ENCODE measurements at regions not wholly inside any gene's neighbourhood (a gene's known extent, or its start where the extent isn't known, plus 50 kb on each side); places are given as distances from the start of the nearest gene placed in this dataset.

GRCh38 chr7:31456646-31457368, 57.1 kb upstream of the ITPRID1 start:
- no peak for TF ChIP-seq CTCF (IDR thresholded peaks at IDR 0.05)
- Histone ChIP-seq H3K27ac (no peak overlapping the region), H3K4me3 (no peak overlapping the region), H3K36me3 (no peaks in the 10 kb centered on the region), H3K4me1 (no peaks in the 10 kb centered on the region), H3K9me3 (no peaks in the 10 kb centered on the region), H3K27me3 (peaks cover 0 to 15% (median 7%) of the 10 kb centered on the region in 7 donors)
- no peak for DNase-seq
- 67 to 69% methylated on average over 15 of the region's 15 CpGs for WGBS, 2 donors
- intact Hi-C loops (cut with DNase I): no loop called here
- ATAC-seq: no peak

GRCh38 chr7:31457551-31457950, 56.3 kb upstream of the ITPRID1 start:
- no peaks in the 10 kb centered on the region for H3K36me3 ChIP-seq
- DNase-seq (no peak), ATAC-seq (no peak)
- H3K4me1 ChIP-seq: no peaks in the 10 kb centered on the region
- H3K9me3 ChIP-seq: no peaks in the 10 kb centered on the region
- intact Hi-C loops (cut with DNase I): no loop called here
- no peak for TF ChIP-seq CTCF (IDR thresholded peaks at IDR 0.05)
- WGBS, 2 donors: 71 to 78% methylated on average over 5 of the region's 5 CpGs
- no peak overlapping the region for H3K4me3 ChIP-seq
- no peak overlapping the region for H3K27ac ChIP-seq
- H3K27me3 ChIP-seq: peaks cover 0 to 17% (median 7%) of the 10 kb centered on the region in 7 donors

- H3K27me3 ChIP-seq: peaks cover 0 to 24% (median 6%) of the 10 kb centered on the region in 7 donors
- no peaks in the 10 kb centered on the region for H3K4me1 ChIP-seq
- 83 to 88% methylated on average over 4 of the region's 4 CpGs for WGBS, 2 donors
- H3K27ac ChIP-seq: no peak overlapping the region
- H3K9me3 ChIP-seq: no peaks in the 10 kb centered on the region
- no peak overlapping the region for H3K4me3 ChIP-seq
- no peak for TF ChIP-seq CTCF (IDR thresholded peaks at IDR 0.05)
- intact Hi-C loops (cut with DNase I): no loop called here
- DNase-seq: no peak
- H3K36me3 ChIP-seq: no peaks in the 10 kb centered on the region
- no peak for ATAC-seq
These were observed 55.7 kb upstream of the ITPRID1 start for GRCh38 chr7:31458203-31458602.

GRCh38 chr7:31462636-31463035, 51.3 kb upstream of the ITPRID1 start:
- no peak overlapping the region for H3K4me3 ChIP-seq
- WGBS, 2 donors: 88% methylated on average over 3 of the region's 3 CpGs
- H3K27ac ChIP-seq: no peak overlapping the region
- intact Hi-C loops (cut with DNase I): no loop called here
- peaks cover 0 to 42% (median 4%) of the 10 kb centered on the region in 7 donors for H3K27me3 ChIP-seq
- H3K9me3 ChIP-seq: no peaks in the 10 kb centered on the region
- H3K36me3 ChIP-seq: no peaks in the 10 kb centered on the region
- no peak for ATAC-seq
- no peak for TF ChIP-seq CTCF (IDR thresholded peaks at IDR 0.05)
- no peaks in the 10 kb centered on the region for H3K4me1 ChIP-seq
- no peak for DNase-seq
